ENCODE measurements at regions not wholly inside any gene's neighbourhood (a gene's known extent, or its start where the extent isn't known, plus 50 kb on each side); places are given as distances from the start of the nearest gene placed in this dataset.

- TF ChIP-seq POLR2AphosphoS5 (IDR thresholded peaks at IDR 0.05; ENCODE audit: low read depth) (no peak), CTCF (IDR thresholded peaks at IDR 0.05; ENCODE audit: insufficient read depth, low read length) (no peak), GABPA (IDR thresholded peaks at IDR 0.05; ENCODE audit: low read depth) (no peak), SPI1 (IDR thresholded peaks at IDR 0.05; ENCODE audit: borderline replicate concordance, low read depth) (no peak)
- TF ChIP-seq, protein P1, sequence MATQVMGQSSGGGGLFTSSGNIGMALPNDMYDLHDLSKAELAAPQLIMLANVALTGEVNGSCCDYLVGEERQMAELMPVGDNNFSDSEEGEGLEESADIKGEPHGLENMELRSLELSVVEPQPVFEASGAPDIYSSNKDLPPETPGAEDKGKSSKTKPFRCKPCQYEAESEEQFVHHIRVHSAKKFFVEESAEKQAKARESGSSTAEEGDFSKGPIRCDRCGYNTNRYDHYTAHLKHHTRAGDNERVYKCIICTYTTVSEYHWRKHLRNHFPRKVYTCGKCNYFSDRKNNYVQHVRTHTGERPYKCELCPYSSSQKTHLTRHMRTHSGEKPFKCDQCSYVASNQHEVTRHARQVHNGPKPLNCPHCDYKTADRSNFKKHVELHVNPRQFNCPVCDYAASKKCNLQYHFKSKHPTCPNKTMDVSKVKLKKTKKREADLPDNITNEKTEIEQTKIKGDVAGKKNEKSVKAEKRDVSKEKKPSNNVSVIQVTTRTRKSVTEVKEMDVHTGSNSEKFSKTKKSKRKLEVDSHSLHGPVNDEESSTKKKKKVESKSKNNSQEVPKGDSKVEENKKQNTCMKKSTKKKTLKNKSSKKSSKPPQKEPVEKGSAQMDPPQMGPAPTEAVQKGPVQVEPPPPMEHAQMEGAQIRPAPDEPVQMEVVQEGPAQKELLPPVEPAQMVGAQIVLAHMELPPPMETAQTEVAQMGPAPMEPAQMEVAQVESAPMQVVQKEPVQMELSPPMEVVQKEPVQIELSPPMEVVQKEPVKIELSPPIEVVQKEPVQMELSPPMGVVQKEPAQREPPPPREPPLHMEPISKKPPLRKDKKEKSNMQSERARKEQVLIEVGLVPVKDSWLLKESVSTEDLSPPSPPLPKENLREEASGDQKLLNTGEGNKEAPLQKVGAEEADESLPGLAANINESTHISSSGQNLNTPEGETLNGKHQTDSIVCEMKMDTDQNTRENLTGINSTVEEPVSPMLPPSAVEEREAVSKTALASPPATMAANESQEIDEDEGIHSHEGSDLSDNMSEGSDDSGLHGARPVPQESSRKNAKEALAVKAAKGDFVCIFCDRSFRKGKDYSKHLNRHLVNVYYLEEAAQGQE (IDR thresholded peaks at IDR 0.05; ENCODE audit: insufficient replicate concordance, low read depth) = no peak
These were observed 596.3 kb downstream of the TAFA4 start for GRCh38 chr3:68336042-68336441.
